Uterus (tissue), 2 donors: ENCODE measurements at regions not wholly inside any gene's neighbourhood (a gene's known extent, or its start where the extent isn't known, plus 50 kb on each side); places are given as distances from the start of the nearest gene placed in this dataset.

Experiments used
- POLR2A ChIP-seq, 2 donors: fragments of 450-650 bp; IDR thresholded peaks; one replicate each; pipeline ENCODE4 v1.6.1; 2016; ENCODE audit warnings: antibody characterized with exemption in 2 of 2, mild to moderate bottlenecking in 1 of 2, moderate library complexity in 1 of 2
- TF ChIP-seq, protein P1 (sequence below), 4 experiments: fragments of 200-600 bp in 2 of 4; fragments of 450-650 bp in 2 of 4; sonication (generic) in 2 of 4; IDR thresholded peaks; one replicate each; pipeline ENCODE4 v1.5.1; 2016 to 2019; ENCODE audit warnings: antibody characterized with exemption in 4 of 4, mild to moderate bottlenecking in 2 of 4, moderate library complexity in 1 of 4

DNA sequence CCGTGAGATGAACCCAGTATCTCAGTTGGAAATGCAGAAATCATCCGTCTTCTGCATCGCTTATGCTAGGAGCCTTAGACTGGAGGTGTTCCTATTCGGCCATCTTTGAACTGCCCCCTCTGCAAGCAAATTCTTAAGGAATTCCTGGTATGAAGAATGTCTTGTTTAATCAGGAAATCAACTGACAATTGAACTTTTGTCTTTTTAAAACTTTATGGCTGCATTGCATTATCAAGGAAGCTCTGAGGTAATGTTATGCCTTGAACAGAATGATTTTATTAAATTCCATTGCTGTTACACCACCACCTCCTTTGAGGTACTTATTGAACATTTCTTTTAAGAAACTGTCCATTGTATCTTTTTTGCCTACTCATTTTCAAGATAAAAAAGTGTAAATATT, 1915.7 kb upstream of the CDH9 start:
- no peak for TF ChIP-seq POLR2A (IDR thresholded peaks at IDR 0.05)
- TF ChIP-seq, protein P1, sequence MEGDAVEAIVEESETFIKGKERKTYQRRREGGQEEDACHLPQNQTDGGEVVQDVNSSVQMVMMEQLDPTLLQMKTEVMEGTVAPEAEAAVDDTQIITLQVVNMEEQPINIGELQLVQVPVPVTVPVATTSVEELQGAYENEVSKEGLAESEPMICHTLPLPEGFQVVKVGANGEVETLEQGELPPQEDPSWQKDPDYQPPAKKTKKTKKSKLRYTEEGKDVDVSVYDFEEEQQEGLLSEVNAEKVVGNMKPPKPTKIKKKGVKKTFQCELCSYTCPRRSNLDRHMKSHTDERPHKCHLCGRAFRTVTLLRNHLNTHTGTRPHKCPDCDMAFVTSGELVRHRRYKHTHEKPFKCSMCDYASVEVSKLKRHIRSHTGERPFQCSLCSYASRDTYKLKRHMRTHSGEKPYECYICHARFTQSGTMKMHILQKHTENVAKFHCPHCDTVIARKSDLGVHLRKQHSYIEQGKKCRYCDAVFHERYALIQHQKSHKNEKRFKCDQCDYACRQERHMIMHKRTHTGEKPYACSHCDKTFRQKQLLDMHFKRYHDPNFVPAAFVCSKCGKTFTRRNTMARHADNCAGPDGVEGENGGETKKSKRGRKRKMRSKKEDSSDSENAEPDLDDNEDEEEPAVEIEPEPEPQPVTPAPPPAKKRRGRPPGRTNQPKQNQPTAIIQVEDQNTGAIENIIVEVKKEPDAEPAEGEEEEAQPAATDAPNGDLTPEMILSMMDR (IDR thresholded peaks at IDR 0.05) = no peak
